ENCODE measurements at regions not wholly inside any gene's neighbourhood (a gene's known extent, or its start where the extent isn't known, plus 50 kb on each side); places are given as distances from the start of the nearest gene placed in this dataset.
"Not testable (repeated sequence)": the region's sequence is repeated elsewhere in the genome, so short reads cannot be mapped to it uniquely, and the experiment has no call there.

GRCh38 chr17:77038884-77039555 is 101.7 kb upstream of the SEC14L1 start:
- DNase-seq: no peak

GRCh38 chr17:77042476-77043231 is 98.1 kb upstream of the SEC14L1 start:
- no peak for DNase-seq

- no peak for DNase-seq
Observed at GRCh38 chr17:77045441-77046041, 95.2 kb upstream of the SEC14L1 start.

GRCh38 chr17:77049440-77049839 is 91.3 kb upstream of the SEC14L1 start:
- no peak for DNase-seq

GRCh38 chr17:77050901-77051300 is 89.9 kb upstream of the SEC14L1 start:
- DNase-seq: not testable (repeated sequence)

- DNase-seq: no peak
Observed at GRCh38 chr17:77054936-77055335, 85.8 kb upstream of the SEC14L1 start.

- DNase-seq: no peak
Observed at GRCh38 chr17:77055453-77055852, 85.3 kb upstream of the SEC14L1 start.

- DNase-seq: no peak
Observed at GRCh38 chr17:77058016-77058415, 82.8 kb upstream of the SEC14L1 start.

GRCh38 chr17:77061669-77062068 is 79.1 kb upstream of the SEC14L1 start:
- DNase-seq: no peak

- no peak for DNase-seq
Observed at GRCh38 chr17:77064598-77064997, 76.2 kb upstream of the SEC14L1 start.

- DNase-seq: no peak
Observed at GRCh38 chr17:77066165-77066564, 74.6 kb upstream of the SEC14L1 start.

- DNase-seq: peak; percentile 63
Observed at GRCh38 chr17:77066726-77067409, 73.9 kb upstream of the SEC14L1 start.

GRCh38 chr17:77068915-77069314 is 71.9 kb upstream of the SEC14L1 start:
- no peak for DNase-seq

- no peak for DNase-seq
Observed at GRCh38 chr17:77070888-77071279, 69.9 kb upstream of the SEC14L1 start.

- DNase-seq: no peak
Observed at GRCh38 chr17:77071925-77072490, 68.8 kb upstream of the SEC14L1 start.

GRCh38 chr17:77072670-77073069 is 68.1 kb upstream of the SEC14L1 start:
- no peak for DNase-seq

GRCh38 chr17:77074681-77075080 is 66.1 kb upstream of the SEC14L1 start:
- DNase-seq: no peak

- no peak for DNase-seq
Observed at GRCh38 chr17:77076124-77076830, 64.5 kb upstream of the SEC14L1 start.

- no peak for DNase-seq
Observed at GRCh38 chr17:77083531-77083930, 57.2 kb upstream of the SEC14L1 start.

GRCh38 chr17:77085926-77086432 is 54.8 kb upstream of the SEC14L1 start:
- DNase-seq: no peak

- DNase-seq: peak; percentile 73
Observed at GRCh38 chr17:77086433-77087010, 54.2 kb upstream of the SEC14L1 start.
